ENCODE measurements at regions not wholly inside any gene's neighbourhood (a gene's known extent, or its start where the extent isn't known, plus 50 kb on each side); places are given as distances from the start of the nearest gene placed in this dataset.

- TF ChIP-seq, protein P1, sequence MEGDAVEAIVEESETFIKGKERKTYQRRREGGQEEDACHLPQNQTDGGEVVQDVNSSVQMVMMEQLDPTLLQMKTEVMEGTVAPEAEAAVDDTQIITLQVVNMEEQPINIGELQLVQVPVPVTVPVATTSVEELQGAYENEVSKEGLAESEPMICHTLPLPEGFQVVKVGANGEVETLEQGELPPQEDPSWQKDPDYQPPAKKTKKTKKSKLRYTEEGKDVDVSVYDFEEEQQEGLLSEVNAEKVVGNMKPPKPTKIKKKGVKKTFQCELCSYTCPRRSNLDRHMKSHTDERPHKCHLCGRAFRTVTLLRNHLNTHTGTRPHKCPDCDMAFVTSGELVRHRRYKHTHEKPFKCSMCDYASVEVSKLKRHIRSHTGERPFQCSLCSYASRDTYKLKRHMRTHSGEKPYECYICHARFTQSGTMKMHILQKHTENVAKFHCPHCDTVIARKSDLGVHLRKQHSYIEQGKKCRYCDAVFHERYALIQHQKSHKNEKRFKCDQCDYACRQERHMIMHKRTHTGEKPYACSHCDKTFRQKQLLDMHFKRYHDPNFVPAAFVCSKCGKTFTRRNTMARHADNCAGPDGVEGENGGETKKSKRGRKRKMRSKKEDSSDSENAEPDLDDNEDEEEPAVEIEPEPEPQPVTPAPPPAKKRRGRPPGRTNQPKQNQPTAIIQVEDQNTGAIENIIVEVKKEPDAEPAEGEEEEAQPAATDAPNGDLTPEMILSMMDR (IDR thresholded peaks at IDR 0.05; ENCODE audit: poor library complexity, severe bottlenecking): no peak
- TF ChIP-seq, protein P2, sequence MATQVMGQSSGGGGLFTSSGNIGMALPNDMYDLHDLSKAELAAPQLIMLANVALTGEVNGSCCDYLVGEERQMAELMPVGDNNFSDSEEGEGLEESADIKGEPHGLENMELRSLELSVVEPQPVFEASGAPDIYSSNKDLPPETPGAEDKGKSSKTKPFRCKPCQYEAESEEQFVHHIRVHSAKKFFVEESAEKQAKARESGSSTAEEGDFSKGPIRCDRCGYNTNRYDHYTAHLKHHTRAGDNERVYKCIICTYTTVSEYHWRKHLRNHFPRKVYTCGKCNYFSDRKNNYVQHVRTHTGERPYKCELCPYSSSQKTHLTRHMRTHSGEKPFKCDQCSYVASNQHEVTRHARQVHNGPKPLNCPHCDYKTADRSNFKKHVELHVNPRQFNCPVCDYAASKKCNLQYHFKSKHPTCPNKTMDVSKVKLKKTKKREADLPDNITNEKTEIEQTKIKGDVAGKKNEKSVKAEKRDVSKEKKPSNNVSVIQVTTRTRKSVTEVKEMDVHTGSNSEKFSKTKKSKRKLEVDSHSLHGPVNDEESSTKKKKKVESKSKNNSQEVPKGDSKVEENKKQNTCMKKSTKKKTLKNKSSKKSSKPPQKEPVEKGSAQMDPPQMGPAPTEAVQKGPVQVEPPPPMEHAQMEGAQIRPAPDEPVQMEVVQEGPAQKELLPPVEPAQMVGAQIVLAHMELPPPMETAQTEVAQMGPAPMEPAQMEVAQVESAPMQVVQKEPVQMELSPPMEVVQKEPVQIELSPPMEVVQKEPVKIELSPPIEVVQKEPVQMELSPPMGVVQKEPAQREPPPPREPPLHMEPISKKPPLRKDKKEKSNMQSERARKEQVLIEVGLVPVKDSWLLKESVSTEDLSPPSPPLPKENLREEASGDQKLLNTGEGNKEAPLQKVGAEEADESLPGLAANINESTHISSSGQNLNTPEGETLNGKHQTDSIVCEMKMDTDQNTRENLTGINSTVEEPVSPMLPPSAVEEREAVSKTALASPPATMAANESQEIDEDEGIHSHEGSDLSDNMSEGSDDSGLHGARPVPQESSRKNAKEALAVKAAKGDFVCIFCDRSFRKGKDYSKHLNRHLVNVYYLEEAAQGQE (IDR thresholded peaks at IDR 0.05; ENCODE audit: borderline replicate concordance): no peak
- TF ChIP-seq EZH2 (IDR thresholded peaks at IDR 0.05; ENCODE audit: borderline replicate concordance, insufficient read depth, low read length, poor library complexity, severe bottlenecking): no peak
Observed at GRCh38 chrX:113974881-113975280, 609.0 kb upstream of the HTR2C start.
